PC-3 (cell line): ENCODE measurements at regions not wholly inside any gene's neighbourhood (a gene's known extent, or its start where the extent isn't known, plus 50 kb on each side); places are given as distances from the start of the nearest gene placed in this dataset.

Experiments used
- ATAC-seq: fragments of 200-7000 bp; cut with Tn5 transposase; 2 replicates; pipeline ENCODE4 v1.9.1; 2020; ENCODE audit warnings: mild to moderate bottlenecking, moderate library complexity
- BruUV-seq: library from RNA; stranded (reverse); fragments of 400-500 nt; replicated peaks from 2 replicates; lab custom pipeline; 2021; lab: Mats Ljungman, UMichigan
- CTCF ChIA-PET: fragments of 300-600 bp; sonication (Branson Sonifier 250); formaldehyde crosslinking; loops from one replicate; lab custom pipeline; 2022; ENCODE audit warnings: antibody characterized with exemption; lab: Charles Lee
- POLR2A ChIA-PET: fragments of 300-600 bp; sonication (Branson Sonifier 250); formaldehyde crosslinking; loops from one replicate; lab custom pipeline; 2022; ENCODE audit warnings: antibody characterized with exemption; ENCODE audit not compliant: unreplicated experiment; lab: Charles Lee
- DNase-seq: peaks from one replicate; pipeline ENCODE4 v3.0.0-alpha.2; 2015
- H2AFZ ChIP-seq: fragments of 300-600 bp; sonication (generic); 2 replicates; pipeline ENCODE4 v1.6.0; 2016; ENCODE audit warnings: antibody characterized with exemption, low read length
- H3F3A ChIP-seq: fragments of 300-600 bp; sonication (generic); one replicate; pipeline ENCODE4 v1.6.0; 2017; ENCODE audit warnings: antibody characterized with exemption, low read length, control low read depth, mild to moderate bottlenecking; ENCODE audit not compliant: unreplicated experiment
- H3K27ac ChIP-seq: fragments of 300-600 bp; sonication (generic); 2 replicates; pipeline ENCODE4 v1.5.1; 2016; ENCODE audit warnings: mild to moderate bottlenecking, low read length
- H3K27me3 ChIP-seq: fragments of 300-600 bp; sonication (generic); 2 replicates; pipeline ENCODE4 v1.6.1; 2016; ENCODE audit warnings: low read length, mixed read lengths
- H3K36me3 ChIP-seq: fragments of 300-600 bp; sonication (generic); 2 replicates; pipeline ENCODE4 v1.6.1; 2016; ENCODE audit warnings: low read depth, mixed run types, low read length, mixed read lengths
- H3K4me1 ChIP-seq: fragments of 300-600 bp; sonication (generic); 2 replicates; pipeline ENCODE4 v1.5.1; 2016; ENCODE audit warnings: low read length; ENCODE audit not compliant: insufficient read depth
- H3K4me2 ChIP-seq: fragments of 300-600 bp; sonication (generic); 2 replicates; pipeline ENCODE4 v1.6.0; 2016; ENCODE audit warnings: low read length
- H3K4me3 ChIP-seq: fragments of 300-600 bp; sonication (generic); 2 replicates; pipeline ENCODE4 v1.5.1; 2016; ENCODE audit warnings: mild to moderate bottlenecking, low read length, mixed read lengths
- H3K79me2 ChIP-seq: fragments of 300-600 bp; sonication (generic); 2 replicates; pipeline ENCODE4 v1.6.1; 2017; ENCODE audit warnings: low read length, mixed read lengths
- H3K9ac ChIP-seq: fragments of 300-600 bp; sonication (generic); 2 replicates; pipeline ENCODE4 v1.6.0; 2016; ENCODE audit warnings: mild to moderate bottlenecking, low read length
- H3K9me2 ChIP-seq: fragments of 300-600 bp; sonication (generic); replicated peaks from 2 replicates; pipeline ENCODE4 v1.6.1; 2016; ENCODE audit warnings: mixed run types, low read length, mixed read lengths
- H3K9me3 ChIP-seq: fragments of 300-600 bp; sonication (generic); 2 replicates; pipeline ENCODE4 v1.6.1; 2016; ENCODE audit warnings: low read length, mixed read lengths
- H4K20me1 ChIP-seq: fragments of 300-600 bp; sonication (generic); 2 replicates; pipeline ENCODE4 v1.6.1; 2016; ENCODE audit warnings: low read length, mixed read lengths
- EZH2 ChIP-seq: fragments of 300-600 bp; sonication (generic); IDR thresholded peaks from one replicate; pipeline ENCODE4 v1.6.1; 2017; ENCODE audit warnings: antibody characterized with exemption, mild to moderate bottlenecking, low read length; ENCODE audit not compliant: unreplicated experiment
- EZH2phosphoT487 ChIP-seq: fragments of 300-600 bp; sonication (generic); IDR thresholded peaks from 2 replicates; pipeline ENCODE4 v1.6.1; 2018; ENCODE audit warnings: mild to moderate bottlenecking, antibody characterized with exemption, low read length, borderline replicate concordance
- intact Hi-C: fragments of 100-400 bp; cut with micrococcal nuclease; formaldehyde crosslinking; loops from 2 replicates; pipeline ENCODE4 v1.9.0; 2023
- TF ChIP-seq, protein P1 (sequence below): fragments of 300-600 bp; sonication (generic); conservative IDR thresholded peaks from 2 replicates; pipeline ENCODE4 v1.5.1; 2017; ENCODE audit warnings: antibody characterized with exemption, low read depth, mild to moderate bottlenecking, low read length

DNA sequence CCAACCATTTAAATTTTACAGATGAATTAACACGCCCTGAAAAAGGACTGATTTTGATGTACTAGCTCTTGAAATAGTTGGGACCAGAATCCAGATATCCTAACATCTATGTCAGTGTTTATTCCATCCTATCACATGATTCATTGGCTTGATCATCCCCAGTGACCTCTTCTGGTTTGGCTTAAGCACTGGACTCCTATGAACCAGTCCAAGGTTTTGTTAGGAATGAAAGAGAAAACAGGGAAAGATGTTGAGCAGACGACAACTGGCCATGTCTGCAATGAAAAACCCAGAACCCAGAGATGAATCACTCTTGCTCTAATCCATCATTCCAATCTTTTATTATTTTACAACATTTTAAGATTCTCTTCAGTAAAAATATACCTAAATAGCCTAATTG lies 1080.9 kb downstream of the SORCS1 start:
- BruUV-seq: no TSS peak
- POLR2A ChIA-PET: no interaction called here

DNA sequence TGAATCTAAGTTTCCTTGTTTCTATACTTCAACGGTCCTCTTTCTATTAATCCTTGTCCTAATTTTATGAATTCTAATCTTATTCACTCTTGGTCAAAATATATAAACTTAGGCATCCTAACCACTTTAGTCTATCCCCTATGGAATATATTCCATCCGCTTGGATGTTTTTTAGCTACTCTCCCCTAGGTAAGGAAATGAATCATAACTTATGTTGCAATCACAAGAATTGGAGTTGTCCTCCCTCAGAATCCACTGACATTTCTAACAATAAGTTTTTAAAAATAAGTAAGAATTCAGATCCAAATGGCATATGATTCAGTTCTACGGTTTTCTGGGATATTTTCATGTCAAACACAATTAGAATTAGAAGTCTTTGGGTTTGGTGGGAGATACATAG lies 1081.6 kb downstream of the SORCS1 start:
- Histone ChIP-seq H3K9ac (no peak overlapping the region), H3K27me3 (peaks cover 24% of the 10 kb centered on the region), H3K4me3 (no peak overlapping the region), H3K4me2 (no peak overlapping the region), H3K4me1 (no peaks in the 10 kb centered on the region), H3F3A (no peaks in the 10 kb centered on the region), H3K27ac (no peak overlapping the region), H4K20me1 (no peaks in the 10 kb centered on the region), H2AFZ (no peak overlapping the region), H3K36me3 (no peaks in the 10 kb centered on the region), H3K9me3 (no peaks in the 10 kb centered on the region), H3K79me2 (no peaks in the 10 kb centered on the region), H3K9me2 (no peaks in the 10 kb centered on the region)
- POLR2A ChIA-PET: no interaction called here
- CTCF ChIA-PET: no interaction called here
- TF ChIP-seq, protein P1, sequence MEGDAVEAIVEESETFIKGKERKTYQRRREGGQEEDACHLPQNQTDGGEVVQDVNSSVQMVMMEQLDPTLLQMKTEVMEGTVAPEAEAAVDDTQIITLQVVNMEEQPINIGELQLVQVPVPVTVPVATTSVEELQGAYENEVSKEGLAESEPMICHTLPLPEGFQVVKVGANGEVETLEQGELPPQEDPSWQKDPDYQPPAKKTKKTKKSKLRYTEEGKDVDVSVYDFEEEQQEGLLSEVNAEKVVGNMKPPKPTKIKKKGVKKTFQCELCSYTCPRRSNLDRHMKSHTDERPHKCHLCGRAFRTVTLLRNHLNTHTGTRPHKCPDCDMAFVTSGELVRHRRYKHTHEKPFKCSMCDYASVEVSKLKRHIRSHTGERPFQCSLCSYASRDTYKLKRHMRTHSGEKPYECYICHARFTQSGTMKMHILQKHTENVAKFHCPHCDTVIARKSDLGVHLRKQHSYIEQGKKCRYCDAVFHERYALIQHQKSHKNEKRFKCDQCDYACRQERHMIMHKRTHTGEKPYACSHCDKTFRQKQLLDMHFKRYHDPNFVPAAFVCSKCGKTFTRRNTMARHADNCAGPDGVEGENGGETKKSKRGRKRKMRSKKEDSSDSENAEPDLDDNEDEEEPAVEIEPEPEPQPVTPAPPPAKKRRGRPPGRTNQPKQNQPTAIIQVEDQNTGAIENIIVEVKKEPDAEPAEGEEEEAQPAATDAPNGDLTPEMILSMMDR: no peak
- TF ChIP-seq EZH2phosphoT487 (no peak), EZH2 (no peak)
- peak; percentile 28 for DNase-seq
- intact Hi-C loops: no loop called here
- no peak for ATAC-seq
- no TSS peak for BruUV-seq

More for the DNA sequence above, 1080.9 kb downstream of the SORCS1 start:
- Histone ChIP-seq H3K4me1 (no peaks in the 10 kb centered on the region), H3K9me2 (no peaks in the 10 kb centered on the region), H3F3A (no peaks in the 10 kb centered on the region), H4K20me1 (no peaks in the 10 kb centered on the region), H3K9me3 (no peaks in the 10 kb centered on the region), H3K27me3 (peaks cover 24% of the 10 kb centered on the region), H3K4me2 (no peak overlapping the region), H3K79me2 (no peaks in the 10 kb centered on the region), H3K36me3 (no peaks in the 10 kb centered on the region), H3K4me3 (no peak overlapping the region), H3K9ac (no peak overlapping the region), H3K27ac (no peak overlapping the region), H2AFZ (no peak overlapping the region)
- ATAC-seq (no peak), DNase-seq (no peak)
- intact Hi-C loops: no loop called here
- no peak for TF ChIP-seq EZH2
- TF ChIP-seq, protein P1: no peak
- no peak for TF ChIP-seq EZH2phosphoT487
- CTCF ChIA-PET: no interaction called here

DNA sequence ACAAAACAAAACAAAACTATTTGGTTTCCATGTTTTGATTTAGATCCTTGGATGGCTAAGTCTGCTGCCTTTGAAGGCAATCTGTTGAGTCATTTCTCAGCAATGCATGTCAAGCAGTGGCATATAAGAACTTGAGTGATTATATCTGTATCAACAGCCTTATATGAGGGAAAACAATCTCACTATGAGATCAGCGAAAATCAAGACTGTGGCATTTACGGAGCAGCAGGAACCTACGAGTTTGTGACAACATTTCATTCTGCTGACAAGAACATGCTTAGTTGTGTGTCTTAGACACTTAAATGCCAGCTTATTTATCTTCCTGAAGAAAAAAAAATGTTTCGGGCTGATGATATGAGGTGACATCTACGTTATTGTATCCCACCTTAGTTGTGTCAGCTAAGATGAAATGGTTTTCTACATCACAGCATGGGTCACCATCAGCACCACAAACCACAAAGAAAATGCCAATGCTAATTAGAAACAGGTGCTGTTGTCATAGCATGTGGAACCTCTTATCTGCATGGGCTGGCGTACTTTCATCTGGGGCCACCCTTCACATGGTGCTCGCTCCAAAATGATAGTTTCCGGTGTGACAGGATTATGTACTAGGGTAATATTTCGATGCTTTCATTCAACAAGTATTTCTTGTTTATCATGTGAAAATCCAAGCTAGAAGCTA lies 1085.5 kb downstream of the SORCS1 start:
- no peak overlapping the region for H2AFZ ChIP-seq
- H3K79me2 ChIP-seq: no peaks in the 10 kb centered on the region
- no peaks in the 10 kb centered on the region for H3F3A ChIP-seq
- no peaks in the 10 kb centered on the region for H3K9me2 ChIP-seq
- CTCF ChIA-PET: no interaction called here
- DNase-seq (peak; percentile 22), ATAC-seq (no peak)
- no peak overlapping the region for H3K27ac ChIP-seq
- H4K20me1 ChIP-seq: no peaks in the 10 kb centered on the region
- BruUV-seq: no TSS peak
- H3K27me3 ChIP-seq: peaks cover 26% of the 10 kb centered on the region
- no peaks in the 10 kb centered on the region for H3K4me1 ChIP-seq
- H3K9ac ChIP-seq: no peak overlapping the region
- H3K4me2 ChIP-seq: no peak overlapping the region
- intact Hi-C loops: no loop called here
- POLR2A ChIA-PET: no interaction called here
- TF ChIP-seq EZH2 (no peak), EZH2phosphoT487 (no peak)
- TF ChIP-seq, protein P1: no peak
- H3K4me3 ChIP-seq: no peak overlapping the region
- H3K36me3 ChIP-seq: no peaks in the 10 kb centered on the region
- no peaks in the 10 kb centered on the region for H3K9me3 ChIP-seq
